Breast epithelium (tissue), 3 donors: ENCODE measurements at regions not wholly inside any gene's neighbourhood (a gene's known extent, or its start where the extent isn't known, plus 50 kb on each side); places are given as distances from the start of the nearest gene placed in this dataset.

Experiments used
- CTCF ChIP-seq, 3 donors: fragments of 450-650 bp; IDR thresholded peaks; one replicate each; pipeline ENCODE4 v1.5.1; 2016 to 2017; ENCODE audit warnings: antibody characterized with exemption in 3 of 3, mild to moderate bottlenecking in 3 of 3, moderate library complexity in 3 of 3
- POLR2A ChIP-seq: fragments of 450-650 bp; IDR thresholded peaks from one replicate; pipeline ENCODE4 v1.6.1; 2016; ENCODE audit warnings: antibody characterized with exemption, mild to moderate bottlenecking, moderate library complexity
- POLR2AphosphoS5 ChIP-seq, 3 donors: sonication (generic); formaldehyde crosslinking; IDR thresholded peaks; one replicate each; pipeline ENCODE4 v1.6.1; 2017; ENCODE audit warnings: antibody characterized with exemption in 3 of 3

GRCh38 chr7:155229548-155230168 lies 68.0 kb upstream of the INSIG1 start:
- no peak for TF ChIP-seq CTCF (IDR thresholded peaks at IDR 0.05)
- TF ChIP-seq POLR2A, result no peak
- TF ChIP-seq POLR2AphosphoS5 (IDR thresholded peaks at IDR 0.05), result no peak
